Hepatocyte (in vitro differentiated cells): ENCODE measurements at regions not wholly inside any gene's neighbourhood (a gene's known extent, or its start where the extent isn't known, plus 50 kb on each side); places are given as distances from the start of the nearest gene placed in this dataset.

Source experiments
- DNase-seq: peaks from one replicate; pipeline ENCODE4 v3.0.0-alpha.2; 2016; ENCODE audit warnings: low spot score
- H2AFZ ChIP-seq: fragments of 200-600 bp; sonication (generic); 2 replicates; pipeline ENCODE4 v1.6.0; 2016; ENCODE audit warnings: antibody characterized with exemption, mild to moderate bottlenecking
- H3K27ac ChIP-seq: fragments of 200-600 bp; sonication (generic); 2 replicates; pipeline ENCODE4 v1.5.1; 2016; ENCODE audit warnings: mild to moderate bottlenecking
- H3K27me3 ChIP-seq: fragments of 200-600 bp; sonication (generic); 2 replicates; pipeline ENCODE4 v1.6.1; 2016
- H3K36me3 ChIP-seq: fragments of 200-600 bp; sonication (generic); replicated peaks from 2 replicates; pipeline ENCODE4 v1.5.1; 2016; ENCODE audit warnings: low read depth; ENCODE audit not compliant: insufficient read depth
- H3K4me1 ChIP-seq: fragments of 200-600 bp; sonication (generic); 2 replicates; pipeline ENCODE4 v1.5.1; 2016; ENCODE audit warnings: mild to moderate bottlenecking, moderate library complexity; ENCODE audit not compliant: insufficient read depth
- H3K4me2 ChIP-seq: fragments of 200-600 bp; sonication (generic); 2 replicates; pipeline ENCODE4 v1.6.0; 2016
- H3K4me3 ChIP-seq: fragments of 200-600 bp; sonication (generic); 2 replicates; pipeline ENCODE4 v1.5.1; 2016; ENCODE audit warnings: mild to moderate bottlenecking
- H3K79me2 ChIP-seq: fragments of 200-600 bp; sonication (generic); 2 replicates; pipeline ENCODE4 v1.6.0; 2017; ENCODE audit warnings: mild to moderate bottlenecking
- H3K9me2 ChIP-seq: fragments of 200-600 bp; sonication (generic); replicated peaks from 2 replicates; pipeline ENCODE4 v1.6.0; 2017; ENCODE audit warnings: mild to moderate bottlenecking; ENCODE audit not compliant: insufficient read depth
- H3K9me3 ChIP-seq: fragments of 200-600 bp; sonication (generic); 2 replicates; pipeline ENCODE4 v1.5.1; 2016; ENCODE audit warnings: low read depth, mild to moderate bottlenecking
- H4K20me1 ChIP-seq: fragments of 200-600 bp; sonication (generic); 2 replicates; pipeline ENCODE4 v1.6.0; 2016; ENCODE audit warnings: mild to moderate bottlenecking; ENCODE audit not compliant: insufficient read depth, poor library complexity, severe bottlenecking
- EZH2 ChIP-seq: fragments of 200-600 bp; sonication (generic); IDR thresholded peaks from 2 replicates; pipeline ENCODE4 v1.6.1; 2016; ENCODE audit warnings: antibody characterized with exemption, mild to moderate bottlenecking, borderline replicate concordance
- EZH2phosphoT487 ChIP-seq: fragments of 200-600 bp; sonication (generic); IDR thresholded peaks from one replicate; pipeline ENCODE4 v1.6.1; 2018; ENCODE audit warnings: antibody characterized with exemption, mild to moderate bottlenecking, low read depth, moderate library complexity; ENCODE audit not compliant: unreplicated experiment, severe bottlenecking
- WGBS: methylation state at CpG from one replicate; pipeline ENCODE4 v1.1.6; 2016; ENCODE audit warnings: low lambda C conversion rate; ENCODE audit errors: missing lambda C conversion rate; 5-methylcytosine and 5-hydroxymethylcytosine counted together
- TF ChIP-seq, protein P1 (sequence below): fragments of 200-600 bp; sonication (generic); IDR thresholded peaks from 2 replicates; pipeline ENCODE4 v1.5.1; 2016; ENCODE audit warnings: antibody characterized with exemption, mild to moderate bottlenecking; ENCODE audit not compliant: poor library complexity

DNA sequence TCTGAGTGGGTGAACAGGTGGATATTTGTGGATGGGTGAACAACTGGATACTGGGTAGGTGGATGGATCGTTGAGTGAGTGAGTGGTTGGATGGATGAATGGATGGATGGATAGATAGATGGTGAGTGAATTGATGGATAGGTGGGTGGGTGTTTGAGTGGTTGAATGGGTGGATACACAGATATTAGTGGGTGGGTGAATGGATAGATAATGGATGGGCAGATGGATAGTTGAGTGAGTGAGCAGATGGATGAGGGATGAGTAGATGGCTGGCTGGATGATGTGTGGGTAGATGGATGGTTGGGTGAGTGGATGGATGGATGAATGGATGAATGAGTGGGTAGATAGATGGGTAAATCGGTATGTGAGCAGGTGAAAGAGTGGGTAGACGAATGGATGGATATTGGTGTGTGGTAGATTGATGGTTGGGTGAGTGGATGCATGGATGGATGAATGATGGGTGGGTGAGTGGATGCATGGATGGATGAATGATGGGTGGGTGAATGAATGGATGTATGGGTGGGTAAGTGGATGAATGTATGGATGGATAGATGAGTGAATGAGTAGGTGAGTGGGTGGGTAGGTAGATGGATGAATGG is 406.7 kb downstream of the MN1 start:
- Histone ChIP-seq H3K4me2 (no peak overlapping the region), H3K9me2 (no peaks in the 10 kb centered on the region), H3K36me3 (no peaks in the 10 kb centered on the region), H3K4me3 (no peak overlapping the region), H3K4me1 (no peaks in the 10 kb centered on the region), H4K20me1 (no peaks in the 10 kb centered on the region), H2AFZ (no peak overlapping the region), H3K9me3 (no peaks in the 10 kb centered on the region), H3K27ac (no peak overlapping the region), H3K27me3 (no peaks in the 10 kb centered on the region), H3K79me2 (no peaks in the 10 kb centered on the region)
- no peak for DNase-seq
- WGBS: 95% methylated on average over 3 of the region's 3 CpGs
- TF ChIP-seq EZH2phosphoT487: no peak
- TF ChIP-seq, protein P1, sequence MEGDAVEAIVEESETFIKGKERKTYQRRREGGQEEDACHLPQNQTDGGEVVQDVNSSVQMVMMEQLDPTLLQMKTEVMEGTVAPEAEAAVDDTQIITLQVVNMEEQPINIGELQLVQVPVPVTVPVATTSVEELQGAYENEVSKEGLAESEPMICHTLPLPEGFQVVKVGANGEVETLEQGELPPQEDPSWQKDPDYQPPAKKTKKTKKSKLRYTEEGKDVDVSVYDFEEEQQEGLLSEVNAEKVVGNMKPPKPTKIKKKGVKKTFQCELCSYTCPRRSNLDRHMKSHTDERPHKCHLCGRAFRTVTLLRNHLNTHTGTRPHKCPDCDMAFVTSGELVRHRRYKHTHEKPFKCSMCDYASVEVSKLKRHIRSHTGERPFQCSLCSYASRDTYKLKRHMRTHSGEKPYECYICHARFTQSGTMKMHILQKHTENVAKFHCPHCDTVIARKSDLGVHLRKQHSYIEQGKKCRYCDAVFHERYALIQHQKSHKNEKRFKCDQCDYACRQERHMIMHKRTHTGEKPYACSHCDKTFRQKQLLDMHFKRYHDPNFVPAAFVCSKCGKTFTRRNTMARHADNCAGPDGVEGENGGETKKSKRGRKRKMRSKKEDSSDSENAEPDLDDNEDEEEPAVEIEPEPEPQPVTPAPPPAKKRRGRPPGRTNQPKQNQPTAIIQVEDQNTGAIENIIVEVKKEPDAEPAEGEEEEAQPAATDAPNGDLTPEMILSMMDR: no peak
- no peak for TF ChIP-seq EZH2

DNA sequence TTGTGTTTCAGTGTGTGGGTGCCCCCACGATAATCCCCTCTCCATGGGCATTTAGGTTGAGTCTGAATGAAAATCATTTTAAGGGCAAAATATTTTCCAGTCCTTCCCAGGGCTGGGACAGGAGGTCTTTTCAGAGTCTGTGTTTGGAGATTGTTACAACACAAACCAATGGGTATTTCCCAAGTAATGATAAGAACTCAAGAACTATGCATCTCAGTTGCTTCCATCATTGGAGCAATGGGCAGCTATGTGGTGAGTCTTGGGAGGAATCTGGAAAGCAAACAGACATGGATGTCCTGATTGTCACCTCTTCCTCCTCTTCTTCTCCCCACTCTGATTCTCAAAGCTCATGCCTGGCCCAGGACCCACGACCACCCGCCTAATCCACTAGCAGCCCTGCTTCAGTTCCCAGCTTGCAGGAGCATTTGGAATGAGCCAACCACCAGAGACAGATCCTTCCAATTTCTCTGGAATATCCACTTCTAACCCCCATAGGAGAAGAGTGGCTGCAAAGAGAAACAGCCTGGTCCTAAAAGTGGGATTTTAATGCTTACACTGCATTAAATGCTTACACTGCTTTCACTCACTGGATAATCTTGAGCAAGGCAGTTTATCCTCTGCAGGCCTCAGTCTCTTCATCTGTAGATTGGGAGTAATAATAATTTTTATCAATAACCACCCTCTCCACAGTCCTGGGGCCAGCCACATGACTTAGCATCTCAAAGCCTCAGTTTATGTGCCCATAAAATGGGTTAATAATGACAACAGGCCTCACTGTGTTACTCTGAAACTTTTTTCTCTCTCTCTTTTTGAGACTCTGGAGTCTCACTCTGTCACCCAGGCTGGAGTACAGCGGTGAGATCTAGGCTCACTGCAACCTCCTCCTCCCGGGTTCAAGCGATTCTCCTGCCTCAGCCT is 404.3 kb downstream of the MN1 start:
- Histone ChIP-seq H3K27me3 (no peaks in the 10 kb centered on the region), H3K27ac (no peak overlapping the region), H2AFZ (no peak overlapping the region), H3K4me3 (no peak overlapping the region), H3K9me3 (no peaks in the 10 kb centered on the region), H3K9me2 (no peaks in the 10 kb centered on the region), H3K36me3 (no peaks in the 10 kb centered on the region), H3K79me2 (no peaks in the 10 kb centered on the region), H3K4me2 (no peak overlapping the region), H3K4me1 (no peaks in the 10 kb centered on the region), H4K20me1 (no peaks in the 10 kb centered on the region)
- WGBS: 92% methylated on average over 6 of the region's 6 CpGs
- no peak for DNase-seq
- TF ChIP-seq, protein P1: no peak
- TF ChIP-seq EZH2phosphoT487: no peak
- no peak for TF ChIP-seq EZH2

DNA sequence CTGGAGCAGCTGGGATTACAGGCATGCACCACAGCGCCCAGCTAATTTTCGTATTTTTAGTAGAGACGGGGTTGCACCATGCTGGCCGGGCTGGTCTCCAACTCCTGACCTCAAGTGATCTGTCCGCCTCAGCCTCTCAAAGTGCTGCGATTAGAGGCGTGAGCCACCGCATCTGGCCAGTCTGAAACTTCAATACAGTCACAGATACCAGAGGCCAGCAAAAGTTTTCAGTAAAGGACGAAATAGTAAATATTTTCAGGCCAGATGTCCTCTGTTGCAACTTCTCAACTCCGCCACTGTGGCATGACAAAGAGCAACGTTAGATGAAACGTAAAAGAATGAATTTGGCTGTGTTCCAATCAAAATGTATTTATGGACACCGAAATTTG is 403.6 kb downstream of the MN1 start:
- Histone ChIP-seq H3K79me2 (no peaks in the 10 kb centered on the region), H3K27ac (no peak overlapping the region), H3K4me1 (no peaks in the 10 kb centered on the region), H3K27me3 (no peaks in the 10 kb centered on the region), H4K20me1 (no peaks in the 10 kb centered on the region), H3K4me3 (no peak overlapping the region), H3K9me3 (no peaks in the 10 kb centered on the region), H3K9me2 (no peaks in the 10 kb centered on the region), H2AFZ (no peak overlapping the region), H3K36me3 (no peaks in the 10 kb centered on the region), H3K4me2 (no peak overlapping the region)
- WGBS: 78% methylated on average over 13 of the region's 13 CpGs
- TF ChIP-seq EZH2 (no peak), EZH2phosphoT487 (no peak)
- TF ChIP-seq, protein P1: no peak
- no peak for DNase-seq
